ENCODE measurements at regions not wholly inside any gene's neighbourhood (a gene's known extent, or its start where the extent isn't known, plus 50 kb on each side); places are given as distances from the start of the nearest gene placed in this dataset.

- DNase-seq (ENCODE audit: low read depth in 3 of 3) = no peak
These were observed 95.5 kb downstream of the FAM204A start for GRCh38 chr10:118246332-118247295.

- DNase-seq (ENCODE audit: low read depth in 3 of 3) = no peak
These were observed 98.2 kb downstream of the FAM204A start for GRCh38 chr10:118243907-118244306.

- DNase-seq (ENCODE audit: low read depth in 3 of 3) = peak; percentile 40 to 64 (median 57)
These were observed 100.6 kb downstream of the FAM204A start for GRCh38 chr10:118241229-118242137.

GRCh38 chr10:118239236-118239630, 102.9 kb downstream of the FAM204A start:
- no peak for DNase-seq (ENCODE audit: low read depth in 3 of 3)

- DNase-seq (ENCODE audit: low read depth in 3 of 3) = no peak
These were observed 103.4 kb downstream of the FAM204A start for GRCh38 chr10:118238573-118239235.

- DNase-seq (ENCODE audit: low read depth in 3 of 3) = no peak
These were observed 104.2 kb downstream of the FAM204A start for GRCh38 chr10:118237930-118238329.

GRCh38 chr10:118234683-118235082, 107.4 kb downstream of the FAM204A start:
- DNase-seq (ENCODE audit: low read depth in 3 of 3) = no peak

GRCh38 chr10:118220346-118220850, 121.7 kb downstream of the FAM204A start:
- no peak for DNase-seq (ENCODE audit: low read depth in 3 of 3)

- DNase-seq (ENCODE audit: low read depth in 3 of 3) = no peak
These were observed 123.6 kb downstream of the FAM204A start for GRCh38 chr10:118218562-118218961.

GRCh38 chr10:118216571-118217170, 125.5 kb downstream of the FAM204A start:
- no peak for DNase-seq (ENCODE audit: low read depth in 3 of 3)

GRCh38 chr10:118216020-118216419, 126.1 kb downstream of the FAM204A start:
- DNase-seq (ENCODE audit: low read depth in 3 of 3) = no peak

GRCh38 chr10:118214776-118215175, 127.3 kb downstream of the FAM204A start:
- DNase-seq (ENCODE audit: low read depth in 3 of 3) = no peak

- DNase-seq (ENCODE audit: low read depth in 3 of 3) = no peak
These were observed 128.7 kb downstream of the FAM204A start for GRCh38 chr10:118213436-118213835.

- DNase-seq (ENCODE audit: low read depth in 3 of 3) = no peak
These were observed 131.8 kb downstream of the FAM204A start for GRCh38 chr10:118210276-118210675.

GRCh38 chr10:118209215-118209614, 132.9 kb downstream of the FAM204A start:
- DNase-seq (ENCODE audit: low read depth in 3 of 3) = no peak

GRCh38 chr10:118207470-118208007, 134.6 kb downstream of the FAM204A start:
- no peak for DNase-seq (ENCODE audit: low read depth in 3 of 3)

- DNase-seq (ENCODE audit: low read depth in 3 of 3) = no peak
These were observed 137.7 kb downstream of the FAM204A start for GRCh38 chr10:118204292-118204943.

GRCh38 chr10:118203461-118203860, 138.7 kb downstream of the FAM204A start:
- no peak for DNase-seq (ENCODE audit: low read depth in 3 of 3)

- DNase-seq (ENCODE audit: low read depth in 3 of 3) = no peak
These were observed 146.4 kb downstream of the FAM204A start for GRCh38 chr10:118195729-118196128.

- no peak for DNase-seq (ENCODE audit: low read depth in 3 of 3)
These were observed 146.9 kb upstream of the RAB11FIP2 start for GRCh38 chr10:118193642-118194041.
